ENCODE measurements at regions not wholly inside any gene's neighbourhood (a gene's known extent, or its start where the extent isn't known, plus 50 kb on each side); places are given as distances from the start of the nearest gene placed in this dataset.

GRCh38 chr3:5757213-5757804 lies 569.8 kb downstream of the EDEM1 start:
- H3K36me3 ChIP-seq (replicated peaks in 1 of 2; ENCODE audit: control insufficient read depth in 2 of 2, insufficient read depth in 2 of 2, low read length in 2 of 2): no peaks in the 10 kb centered on the region
- H3K18ac ChIP-seq (ENCODE audit: low read length): no peak overlapping the region
- H3K9ac ChIP-seq (ENCODE audit: low read depth, low read length, poor library complexity): no peak overlapping the region
- H2BK12ac ChIP-seq (ENCODE audit: low read length): no peak overlapping the region
- no peak overlapping the region for H2BK120ac ChIP-seq (ENCODE audit: low read depth, low read length)
- no peaks in the 10 kb centered on the region for H3K79me1 ChIP-seq (ENCODE audit: low read depth, low read length)
- no peak overlapping the region for H3K14ac ChIP-seq (ENCODE audit: low read length)
- H3K4me1 ChIP-seq (ENCODE audit: control insufficient read depth in 2 of 2, insufficient read depth in 1 of 2, low read depth in 1 of 2, low read length in 2 of 2): no peaks in the 10 kb centered on the region
- no peak overlapping the region for H2AK5ac ChIP-seq (ENCODE audit: low read depth, low read length)
- no CpG with 5 or more reads among the region's 7 CpGs for WGBS, 2 donors (ENCODE audit: extremely low coverage in 2 of 2, insufficient read length in 2 of 2, insufficient replicate concordance in 1 of 2)
- no peak overlapping the region for H3K23ac ChIP-seq (ENCODE audit: low read depth, low read length, poor library complexity)
- H3K4me3 ChIP-seq (ENCODE audit: low read length in 2 of 2): no peak overlapping the region
- DNase-seq (ENCODE audit: low spot score): no peak
- no peak overlapping the region for H2AFZ ChIP-seq (ENCODE audit: low read length)
- H3K27ac ChIP-seq (replicated peaks; ENCODE audit: low read length): no peak overlapping the region
- no peaks in the 10 kb centered on the region for H3K9me3 ChIP-seq (replicated peaks in 1 of 2; ENCODE audit: control insufficient read depth in 2 of 2, insufficient read depth in 1 of 2, low read depth in 1 of 2, low read length in 2 of 2)
- H4K91ac ChIP-seq (ENCODE audit: low read depth, low read length, poor library complexity): no peak overlapping the region
- H2BK5ac ChIP-seq (ENCODE audit: low read length): no peak overlapping the region
- H2BK15ac ChIP-seq (ENCODE audit: low read length): no peak overlapping the region
- H3K4me2 ChIP-seq (ENCODE audit: insufficient read depth, low read length, poor library complexity, severe bottlenecking): no peak overlapping the region
- H4K8ac ChIP-seq (ENCODE audit: low read depth, low read length): no peak overlapping the region
- H3K27me3 ChIP-seq (ENCODE audit: control insufficient read depth in 3 of 3, insufficient read depth in 3 of 3, low read depth in 1 of 3, low read length in 3 of 3): no peaks in the 10 kb centered on the region
- H3K4ac ChIP-seq (ENCODE audit: low read length): no peak overlapping the region

DNA sequence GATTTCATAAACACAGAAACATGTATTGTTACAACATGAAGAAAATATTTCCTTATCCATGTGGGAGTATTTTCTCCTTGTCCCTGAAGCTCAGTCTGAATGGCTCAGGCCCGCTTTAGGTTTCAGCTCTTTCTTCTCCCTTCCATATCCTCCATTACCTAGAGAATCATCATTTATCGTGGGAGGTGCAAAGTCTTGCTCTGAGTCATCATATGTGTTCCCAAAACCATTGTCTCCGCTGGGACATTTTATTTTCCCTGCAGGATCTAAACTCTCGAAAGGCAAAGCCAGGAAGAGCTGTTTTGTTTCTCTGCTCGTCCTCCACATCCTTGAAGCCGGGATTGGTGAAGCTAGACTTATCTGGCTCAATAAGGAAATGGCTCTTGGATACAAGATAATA lies 571.2 kb downstream of the EDEM1 start:
- Histone ChIP-seq H3K4me3 (ENCODE audit: low read length in 2 of 2) (no peak overlapping the region), H3K27ac (replicated peaks; ENCODE audit: low read length) (no peak overlapping the region), H2AK5ac (ENCODE audit: low read depth, low read length) (no peak overlapping the region), H3K18ac (ENCODE audit: low read length) (no peak overlapping the region), H3K9ac (ENCODE audit: low read depth, low read length, poor library complexity) (no peak overlapping the region), H2BK5ac (ENCODE audit: low read length) (no peak overlapping the region), H3K79me1 (ENCODE audit: low read depth, low read length) (no peaks in the 10 kb centered on the region), H4K8ac (ENCODE audit: low read depth, low read length) (no peak overlapping the region), H3K23ac (ENCODE audit: low read depth, low read length, poor library complexity) (no peak overlapping the region), H3K9me3 (replicated peaks in 1 of 2; ENCODE audit: control insufficient read depth in 2 of 2, insufficient read depth in 1 of 2, low read depth in 1 of 2, low read length in 2 of 2) (no peaks in the 10 kb centered on the region), H2AFZ (ENCODE audit: low read length) (no peak overlapping the region), H2BK15ac (ENCODE audit: low read length) (no peak overlapping the region), H3K4me2 (ENCODE audit: insufficient read depth, low read length, poor library complexity, severe bottlenecking) (no peak overlapping the region), H3K4me1 (ENCODE audit: control insufficient read depth in 2 of 2, insufficient read depth in 1 of 2, low read depth in 1 of 2, low read length in 2 of 2) (no peaks in the 10 kb centered on the region), H2BK12ac (ENCODE audit: low read length) (no peak overlapping the region), H2BK120ac (ENCODE audit: low read depth, low read length) (no peak overlapping the region), H3K4ac (ENCODE audit: low read length) (no peak overlapping the region), H4K91ac (ENCODE audit: low read depth, low read length, poor library complexity) (no peak overlapping the region), H3K14ac (ENCODE audit: low read length) (no peak overlapping the region), H3K27me3 (ENCODE audit: control insufficient read depth in 3 of 3, insufficient read depth in 3 of 3, low read depth in 1 of 3, low read length in 3 of 3) (no peaks in the 10 kb centered on the region), H3K36me3 (replicated peaks in 1 of 2; ENCODE audit: control insufficient read depth in 2 of 2, insufficient read depth in 2 of 2, low read length in 2 of 2) (no peaks in the 10 kb centered on the region)
- WGBS, 2 donors (ENCODE audit: extremely low coverage in 2 of 2, insufficient read length in 2 of 2, insufficient replicate concordance in 1 of 2): no CpG with 5 or more reads among the region's 6 CpGs
- DNase-seq (ENCODE audit: low spot score): no peak

DNA sequence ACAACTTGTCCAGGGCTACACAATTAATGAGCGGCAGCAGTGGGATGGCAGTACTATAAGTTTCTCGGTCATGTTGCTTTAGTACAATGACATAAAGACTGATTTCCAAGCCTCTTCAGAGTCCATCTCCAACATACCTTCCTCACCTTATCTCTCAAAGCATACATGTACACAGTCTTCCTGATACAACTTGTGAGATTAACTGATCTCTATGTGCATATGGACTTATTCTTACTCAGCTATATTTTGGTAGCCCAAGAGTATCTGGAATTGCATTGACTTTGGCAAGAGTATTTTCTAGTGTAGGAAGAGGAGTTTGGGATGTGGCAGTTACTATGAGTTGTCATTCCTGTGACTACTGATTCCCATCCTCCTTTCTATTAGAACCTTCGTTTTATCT lies 575.0 kb downstream of the EDEM1 start:
- H3K18ac ChIP-seq (ENCODE audit: low read length): no peak overlapping the region

DNA sequence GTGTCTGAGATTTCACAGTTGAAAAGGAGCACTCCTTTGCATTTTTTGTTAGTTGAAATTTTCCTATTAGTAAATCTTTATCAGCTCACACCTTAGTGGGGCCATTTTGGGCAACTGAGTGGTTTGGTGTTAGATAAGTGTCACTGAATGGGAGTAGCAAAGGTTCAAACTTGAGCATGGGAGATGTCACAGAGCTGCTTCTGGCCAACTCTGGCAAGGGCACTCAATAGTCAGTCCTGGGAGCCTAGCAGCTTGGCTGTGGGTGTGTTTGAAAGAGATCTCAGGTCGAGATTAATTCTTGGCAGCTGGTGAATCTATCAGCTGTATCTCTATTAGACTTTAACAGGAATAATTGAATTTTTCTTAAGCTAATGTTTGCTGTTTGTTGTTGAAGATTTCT lies 579.3 kb downstream of the EDEM1 start:
- H2AK5ac ChIP-seq (ENCODE audit: low read depth, low read length): no peak overlapping the region
- no peaks in the 10 kb centered on the region for H3K36me3 ChIP-seq (replicated peaks in 1 of 2; ENCODE audit: control insufficient read depth in 2 of 2, insufficient read depth in 2 of 2, low read length in 2 of 2)
- no peak overlapping the region for H4K8ac ChIP-seq (ENCODE audit: low read depth, low read length)
- H3K4me1 ChIP-seq (ENCODE audit: control insufficient read depth in 2 of 2, insufficient read depth in 1 of 2, low read depth in 1 of 2, low read length in 2 of 2): no peaks in the 10 kb centered on the region
- H3K14ac ChIP-seq (ENCODE audit: low read length): no peak overlapping the region
- H2BK12ac ChIP-seq (ENCODE audit: low read length): no peak overlapping the region
- H2BK120ac ChIP-seq (ENCODE audit: low read depth, low read length): no peak overlapping the region
- H4K91ac ChIP-seq (ENCODE audit: low read depth, low read length, poor library complexity): no peak overlapping the region
- H3K79me1 ChIP-seq (ENCODE audit: low read depth, low read length): no peaks in the 10 kb centered on the region
- no peaks in the 10 kb centered on the region for H3K9me3 ChIP-seq (replicated peaks in 1 of 2; ENCODE audit: control insufficient read depth in 2 of 2, insufficient read depth in 1 of 2, low read depth in 1 of 2, low read length in 2 of 2)
- H3K27ac ChIP-seq (replicated peaks; ENCODE audit: low read length): no peak overlapping the region
- no peak overlapping the region for H2AFZ ChIP-seq (ENCODE audit: low read length)
- no peak overlapping the region for H3K18ac ChIP-seq (ENCODE audit: low read length)
- WGBS, 2 donors (ENCODE audit: extremely low coverage in 2 of 2, insufficient read length in 2 of 2, insufficient replicate concordance in 1 of 2): no CpG with 5 or more reads among the region's 1 CpG
- H2BK5ac ChIP-seq (ENCODE audit: low read length): no peak overlapping the region
- H3K4ac ChIP-seq (ENCODE audit: low read length): no peak overlapping the region
- H3K23ac ChIP-seq (ENCODE audit: low read depth, low read length, poor library complexity): no peak overlapping the region
- no peak overlapping the region for H3K4me3 ChIP-seq (ENCODE audit: low read length in 2 of 2)
- no peak overlapping the region for H3K4me2 ChIP-seq (ENCODE audit: insufficient read depth, low read length, poor library complexity, severe bottlenecking)
- H3K9ac ChIP-seq (ENCODE audit: low read depth, low read length, poor library complexity): no peak overlapping the region
- no peak overlapping the region for H2BK15ac ChIP-seq (ENCODE audit: low read length)
- no peak for DNase-seq (ENCODE audit: low spot score)
- H3K27me3 ChIP-seq (ENCODE audit: control insufficient read depth in 3 of 3, insufficient read depth in 3 of 3, low read depth in 1 of 3, low read length in 3 of 3): no peaks in the 10 kb centered on the region

More for the DNA sequence above, 575.0 kb downstream of the EDEM1 start:
- no peak overlapping the region for H3K9ac ChIP-seq (ENCODE audit: low read depth, low read length, poor library complexity)
- no peaks in the 10 kb centered on the region for H3K79me1 ChIP-seq (ENCODE audit: low read depth, low read length)
- no peak overlapping the region for H4K8ac ChIP-seq (ENCODE audit: low read depth, low read length)
- H2BK5ac ChIP-seq (ENCODE audit: low read length): no peak overlapping the region
- H3K4me1 ChIP-seq (ENCODE audit: control insufficient read depth in 2 of 2, insufficient read depth in 1 of 2, low read depth in 1 of 2, low read length in 2 of 2): no peaks in the 10 kb centered on the region
- H2BK12ac ChIP-seq (ENCODE audit: low read length): no peak overlapping the region
- no peak overlapping the region for H2BK120ac ChIP-seq (ENCODE audit: low read depth, low read length)
- no peak overlapping the region for H3K4me3 ChIP-seq (ENCODE audit: low read length in 2 of 2)
- H3K14ac ChIP-seq (ENCODE audit: low read length): no peak overlapping the region
- H3K23ac ChIP-seq (ENCODE audit: low read depth, low read length, poor library complexity): no peak overlapping the region
- DNase-seq (ENCODE audit: low spot score): no peak
- no peak overlapping the region for H3K27ac ChIP-seq (replicated peaks; ENCODE audit: low read length)
- H2AFZ ChIP-seq (ENCODE audit: low read length): no peak overlapping the region
- no peak overlapping the region for H3K4me2 ChIP-seq (ENCODE audit: insufficient read depth, low read length, poor library complexity, severe bottlenecking)
- H3K9me3 ChIP-seq (replicated peaks in 1 of 2; ENCODE audit: control insufficient read depth in 2 of 2, insufficient read depth in 1 of 2, low read depth in 1 of 2, low read length in 2 of 2): no peaks in the 10 kb centered on the region
- H3K4ac ChIP-seq (ENCODE audit: low read length): no peak overlapping the region
- H3K27me3 ChIP-seq (ENCODE audit: control insufficient read depth in 3 of 3, insufficient read depth in 3 of 3, low read depth in 1 of 3, low read length in 3 of 3): no peaks in the 10 kb centered on the region
- WGBS, 2 donors (ENCODE audit: extremely low coverage in 2 of 2, insufficient read length in 2 of 2, insufficient replicate concordance in 1 of 2): no CpG with 5 or more reads among the region's 3 CpGs
- no peak overlapping the region for H4K91ac ChIP-seq (ENCODE audit: low read depth, low read length, poor library complexity)
- no peak overlapping the region for H2AK5ac ChIP-seq (ENCODE audit: low read depth, low read length)
- H3K36me3 ChIP-seq (replicated peaks in 1 of 2; ENCODE audit: control insufficient read depth in 2 of 2, insufficient read depth in 2 of 2, low read length in 2 of 2): no peaks in the 10 kb centered on the region
- no peak overlapping the region for H2BK15ac ChIP-seq (ENCODE audit: low read length)
